ENCODE measurements at regions not wholly inside any gene's neighbourhood (a gene's known extent, or its start where the extent isn't known, plus 50 kb on each side); places are given as distances from the start of the nearest gene placed in this dataset.

DNA sequence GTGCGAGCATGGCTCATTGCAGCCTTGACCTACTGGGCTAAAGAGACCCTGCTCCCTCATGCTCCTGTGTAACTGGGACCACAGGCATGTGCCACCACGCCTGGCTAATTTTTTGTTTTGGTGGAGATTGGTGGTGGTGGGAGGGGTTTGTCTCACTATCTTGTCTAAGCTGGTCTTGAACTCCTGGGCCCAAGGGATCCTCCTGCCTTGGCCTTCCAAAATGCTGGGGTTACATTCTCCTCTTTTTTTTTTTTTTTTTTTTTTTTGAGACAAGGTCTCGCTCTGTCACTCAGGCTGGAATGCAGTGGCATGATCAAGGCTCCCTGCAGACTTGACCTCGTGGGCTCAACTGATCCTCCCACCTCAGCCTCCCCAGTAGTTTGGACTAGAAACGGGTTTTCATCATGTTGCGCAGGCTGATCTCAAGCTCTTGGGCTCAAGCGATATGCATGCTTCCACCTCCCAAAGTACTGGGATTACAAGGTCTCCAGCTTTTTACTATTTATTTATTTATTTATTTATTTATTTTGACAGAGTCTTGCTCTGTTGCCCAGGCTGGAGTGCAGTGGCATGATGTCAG, 238.3 kb downstream of the MYCN start:
- no peak for TF ChIP-seq YY1 (IDR thresholded peaks at IDR 0.05; ENCODE audit: insufficient read depth, insufficient read length)
- no peak for TF ChIP-seq ZNF274 (IDR thresholded peaks at IDR 0.05; ENCODE audit: low read depth, low read length)
- no peak for TF ChIP-seq SUZ12 (IDR thresholded peaks at IDR 0.05; ENCODE audit: extremely low read depth, insufficient read depth, insufficient read length)
